Spinal cord (tissue), 9 donors: ENCODE measurements at regions not wholly inside any gene's neighbourhood (a gene's known extent, or its start where the extent isn't known, plus 50 kb on each side); places are given as distances from the start of the nearest gene placed in this dataset.

Experiments
- DNase-seq, 6 donors: peaks; one replicate each; pipeline versions ENCODE4 v3.0.0 to v3.0.0-alpha.2; 2013 to 2015; ENCODE audit warnings: low spot score in 6 of 6, low read depth in 4 of 6
- H3K27ac ChIP-seq: one replicate; pipeline ENCODE4 v1.5.1; 2013; ENCODE audit warnings: low read depth, low read length, control low read depth
- H3K27me3 ChIP-seq: one replicate; pipeline ENCODE4 v1.6.1; 2013; ENCODE audit warnings: low read length; ENCODE audit not compliant: control insufficient read depth, insufficient read depth
- H3K36me3 ChIP-seq: one replicate; pipeline ENCODE4 v1.6.1; 2013; ENCODE audit warnings: low read length; ENCODE audit not compliant: control insufficient read depth, insufficient read depth
- H3K4me1 ChIP-seq: one replicate; pipeline ENCODE4 v1.6.1; 2013; ENCODE audit warnings: low read length; ENCODE audit not compliant: control insufficient read depth, insufficient read depth
- H3K4me3 ChIP-seq: one replicate; pipeline ENCODE4 v1.5.1; 2013; ENCODE audit warnings: low read depth, low read length, control low read depth
- H3K9me3 ChIP-seq: one replicate; pipeline ENCODE4 v1.6.1; 2013; ENCODE audit warnings: low read length; ENCODE audit not compliant: control insufficient read depth, insufficient read depth
- WGBS: methylation state at CpG from one replicate; pipeline ENCODE4 v1.1.5; 2013; ENCODE audit warnings: missing lambda C conversion rate; ENCODE audit not compliant: insufficient coverage; 5-methylcytosine and 5-hydroxymethylcytosine counted together
- donor health status: healthy.

DNA sequence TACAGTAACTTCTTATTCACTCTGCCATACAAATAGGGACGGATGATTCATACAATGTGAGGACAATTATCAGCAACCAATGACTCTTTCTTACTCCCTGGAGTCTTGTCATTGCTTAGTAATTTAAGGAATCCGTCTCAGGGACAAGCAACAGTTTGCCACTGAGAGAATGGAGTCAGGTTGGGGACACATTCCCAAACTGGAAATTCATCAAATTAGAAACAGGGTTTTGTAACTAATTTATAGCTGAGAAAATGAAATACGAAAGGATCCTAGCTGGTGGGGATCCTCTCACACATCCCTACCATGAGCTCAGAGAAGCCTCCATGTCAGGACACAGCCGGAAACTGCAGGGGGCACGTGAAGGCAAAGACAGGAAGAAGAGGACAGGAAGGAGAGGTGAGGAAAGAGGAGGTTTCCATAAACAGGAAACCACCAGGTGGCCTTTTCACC lies 50.4 kb upstream of the KDR start:
- no peak for DNase-seq

GRCh38 chr4:55176497-55176896 lies 51.1 kb upstream of the KDR start:
- no CpG with 5 or more reads among the region's 4 CpGs for WGBS
- Histone ChIP-seq H3K27me3 (no peaks in the 10 kb centered on the region), H3K9me3 (no peaks in the 10 kb centered on the region), H3K4me3 (no peak overlapping the region), H3K27ac (no peak overlapping the region), H3K36me3 (no peaks in the 10 kb centered on the region), H3K4me1 (no peaks in the 10 kb centered on the region)
- no peak for DNase-seq

More for the DNA sequence above, 50.4 kb upstream of the KDR start:
- no peaks in the 10 kb centered on the region for H3K9me3 ChIP-seq
- H3K4me3 ChIP-seq: no peak overlapping the region
- H3K27ac ChIP-seq: no peak overlapping the region
- H3K36me3 ChIP-seq: no peaks in the 10 kb centered on the region
- WGBS: no CpG with 5 or more reads among the region's 5 CpGs
- no peaks in the 10 kb centered on the region for H3K27me3 ChIP-seq
- H3K4me1 ChIP-seq: no peaks in the 10 kb centered on the region

DNA sequence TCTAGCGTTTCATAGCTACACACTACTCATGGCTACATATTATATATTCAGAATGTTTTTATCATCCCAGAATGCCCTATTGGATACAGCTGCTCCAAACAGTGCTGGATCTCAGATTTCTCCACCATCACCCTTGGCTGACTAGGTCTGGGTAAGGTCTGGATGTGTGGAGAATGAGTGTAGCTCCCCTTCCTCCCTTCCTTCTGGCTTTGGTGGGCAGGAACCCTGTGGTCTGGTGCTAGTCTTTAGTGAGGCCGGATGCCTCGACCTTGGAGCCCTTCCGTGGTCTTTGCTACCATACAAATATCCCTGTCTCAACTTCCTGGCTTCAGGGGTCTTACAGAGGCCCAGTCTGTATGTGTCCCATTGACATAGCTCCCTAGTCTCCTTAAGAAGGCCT lies 52.1 kb upstream of the KDR start:
- no peak overlapping the region for H3K27ac ChIP-seq
- no peaks in the 10 kb centered on the region for H3K27me3 ChIP-seq
- no CpG with 5 or more reads among the region's 4 CpGs for WGBS
- H3K4me3 ChIP-seq: no peak overlapping the region
- H3K4me1 ChIP-seq: no peaks in the 10 kb centered on the region
- DNase-seq: no peak
- no peaks in the 10 kb centered on the region for H3K36me3 ChIP-seq
- no peaks in the 10 kb centered on the region for H3K9me3 ChIP-seq

- H3K36me3 ChIP-seq: no peaks in the 10 kb centered on the region
- H3K4me3 ChIP-seq: no peak overlapping the region
- no peaks in the 10 kb centered on the region for H3K4me1 ChIP-seq
- H3K27me3 ChIP-seq: no peaks in the 10 kb centered on the region
- no peak for DNase-seq
- H3K9me3 ChIP-seq: no peaks in the 10 kb centered on the region
- WGBS: 95% methylated on average over 2 of the region's 7 CpGs
- peak overlapping the region; percentile 25 for H3K27ac ChIP-seq
Measured at GRCh38 chr4:55178226-55179005, 53.0 kb upstream of the KDR start.

- DNase-seq: peak in 1 of 6 donors; percentile 59
- no peaks in the 10 kb centered on the region for H3K36me3 ChIP-seq
- H3K27me3 ChIP-seq: no peaks in the 10 kb centered on the region
- no peaks in the 10 kb centered on the region for H3K4me1 ChIP-seq
- H3K9me3 ChIP-seq: no peaks in the 10 kb centered on the region
- no peak overlapping the region for H3K27ac ChIP-seq
- 21% methylated on average over 4 of the region's 9 CpGs for WGBS
- no peak overlapping the region for H3K4me3 ChIP-seq
Measured at GRCh38 chr4:55181010-55182005, 55.9 kb upstream of the KDR start.

DNA sequence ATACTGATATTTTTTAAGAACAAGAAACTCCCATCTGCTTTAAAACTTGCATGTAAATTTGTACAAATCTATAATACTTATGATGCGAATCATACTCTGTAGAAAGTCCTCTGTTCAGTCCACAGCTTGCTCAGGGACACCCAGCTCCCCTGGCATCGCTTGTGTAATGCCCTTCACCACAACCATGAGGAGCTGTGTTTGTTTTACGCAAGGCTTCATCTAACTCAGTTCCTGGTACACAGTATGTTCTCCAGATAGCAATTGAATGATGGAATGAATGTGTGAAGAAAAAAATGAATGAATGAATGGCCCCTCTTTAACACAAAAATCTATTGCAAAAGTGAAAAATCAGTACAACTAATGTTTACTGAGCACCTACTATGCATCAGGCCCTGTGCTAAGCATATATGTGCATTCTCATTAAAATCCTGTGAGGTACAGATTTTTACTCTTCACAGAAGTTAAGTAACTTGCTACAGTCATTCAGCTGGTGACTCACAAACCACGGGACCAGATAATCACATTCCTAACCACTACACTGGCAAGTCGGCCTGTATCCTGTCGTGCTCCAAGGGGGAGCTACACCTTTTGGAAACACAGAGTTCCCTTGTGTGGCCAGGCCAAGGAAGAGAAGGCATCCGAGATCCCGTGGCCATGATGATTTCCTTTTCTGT lies 58.7 kb upstream of the KDR start:
- H3K27me3 ChIP-seq: no peaks in the 10 kb centered on the region
- H3K27ac ChIP-seq: no peak overlapping the region
- 68% methylated on average over 4 of the region's 8 CpGs for WGBS
- H3K4me3 ChIP-seq: no peak overlapping the region
- H3K4me1 ChIP-seq: no peaks in the 10 kb centered on the region
- H3K9me3 ChIP-seq: no peaks in the 10 kb centered on the region
- no peaks in the 10 kb centered on the region for H3K36me3 ChIP-seq
- no peak for DNase-seq

DNA sequence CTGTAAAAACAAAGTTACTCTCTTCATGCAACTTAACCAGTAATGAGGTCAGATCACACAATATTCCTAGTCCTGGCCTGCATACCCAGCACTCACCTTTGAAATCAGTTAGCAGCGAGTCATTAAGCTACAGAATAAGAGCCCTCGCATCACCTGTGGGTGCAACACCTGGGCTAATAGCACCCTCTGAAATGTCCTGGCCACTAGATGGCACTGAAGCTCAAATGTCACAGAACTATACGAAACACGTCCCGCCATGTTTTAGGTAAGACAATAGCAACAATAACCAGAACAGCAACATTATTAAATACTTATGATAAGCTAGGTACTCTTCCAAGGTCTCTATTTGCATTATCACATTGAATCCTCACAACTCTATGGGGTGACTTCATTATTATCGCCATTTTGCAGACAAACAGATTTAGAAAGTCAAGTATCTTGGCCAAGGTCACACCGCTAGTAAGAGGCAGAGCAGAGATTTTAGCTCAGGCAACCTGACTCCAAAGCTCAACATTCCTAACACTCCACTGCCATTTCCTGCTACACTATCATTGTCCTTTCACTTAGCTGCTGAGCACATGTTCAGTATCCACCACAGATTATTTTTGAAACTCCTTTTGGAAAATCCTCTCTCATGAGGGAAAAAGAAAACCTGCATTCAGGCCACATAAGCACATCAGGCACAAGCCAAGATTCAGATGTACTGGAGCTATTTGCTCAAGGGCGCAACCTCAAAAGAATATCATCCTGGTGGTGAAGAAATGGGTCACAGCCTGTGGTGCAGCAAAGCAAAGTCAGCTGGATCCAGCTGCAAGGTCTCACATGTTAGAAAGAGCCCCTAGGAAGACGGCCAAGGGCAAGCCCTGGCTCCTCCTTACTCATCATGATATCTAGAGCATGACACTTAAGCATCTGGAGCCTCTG lies 59.5 kb upstream of the KDR start:
- H3K4me3 ChIP-seq: no peak overlapping the region
- no peaks in the 10 kb centered on the region for H3K9me3 ChIP-seq
- H3K4me1 ChIP-seq: no peaks in the 10 kb centered on the region
- WGBS: 94% methylated on average over 5 of the region's 9 CpGs
- no peaks in the 10 kb centered on the region for H3K36me3 ChIP-seq
- H3K27me3 ChIP-seq: no peaks in the 10 kb centered on the region
- peak overlapping the region; percentile 29 for H3K27ac ChIP-seq
- DNase-seq: peak in 1 of 6 donors; percentile 57

- H3K27me3 ChIP-seq: no peaks in the 10 kb centered on the region
Measured at GRCh38 chr4:55186123-55186522, 60.7 kb upstream of the KDR start.

GRCh38 chr4:55186700-55187099 lies 61.3 kb upstream of the KDR start:
- WGBS: no CpG with 5 or more reads among the region's 3 CpGs
- Histone ChIP-seq H3K27ac (no peak overlapping the region), H3K9me3 (no peaks in the 10 kb centered on the region), H3K36me3 (no peaks in the 10 kb centered on the region), H3K27me3 (no peaks in the 10 kb centered on the region), H3K4me1 (no peaks in the 10 kb centered on the region), H3K4me3 (no peak overlapping the region)
- no peak for DNase-seq

More at GRCh38 chr4:55186123-55186522, 60.7 kb upstream of the KDR start:
- H3K36me3 ChIP-seq: no peaks in the 10 kb centered on the region
- H3K9me3 ChIP-seq: no peaks in the 10 kb centered on the region
- H3K4me3 ChIP-seq: no peak overlapping the region
- DNase-seq: no peak
- no peak overlapping the region for H3K27ac ChIP-seq
- no peaks in the 10 kb centered on the region for H3K4me1 ChIP-seq
